K562 (cell line): ENCODE measurements at regions not wholly inside any gene's neighbourhood (a gene's known extent, or its start where the extent isn't known, plus 50 kb on each side); places are given as distances from the start of the nearest gene placed in this dataset.

Source experiments
- CAMTA2 ChIP-seq: fragments of 250-450 bp; sonication (Bioruptor Pico); conservative IDR thresholded peaks from 2 replicates; pipeline ENCODE4 v1.5.1; 2022
- CGGBP1 ChIP-seq: fragments of 250-450 bp; sonication (Bioruptor Pico); IDR thresholded peaks from 2 replicates; pipeline ENCODE4 v1.9.0; 2021; ENCODE audit warnings: mild to moderate bottlenecking
- CTBP1 ChIP-seq: fragments of 450-650 bp; IDR thresholded peaks from 2 replicates; pipeline ENCODE4 v1.6.1; 2016; ENCODE audit warnings: borderline replicate concordance
- FOS ChIP-seq: IDR thresholded peaks from 3 replicates; pipeline ENCODE4 v1.6.1; 2011; ENCODE audit not compliant: insufficient read length; ENCODE audit errors: extremely low read depth
- FOXA1 ChIP-seq: fragments of 450-650 bp; IDR thresholded peaks from 2 replicates; pipeline ENCODE4 v1.6.1; 2016; ENCODE audit warnings: mild to moderate bottlenecking, borderline replicate concordance
- FOXK2 ChIP-seq, 2 experiments: fragments of 450-650 bp; IDR thresholded peaks in 1 of 2; conservative IDR thresholded peaks in 1 of 2; 2 replicates each; pipeline ENCODE4 v1.6.1; 2016; ENCODE audit warnings: low read depth in 2 of 2, mild to moderate bottlenecking in 1 of 2
- GTF2A2 ChIP-seq: IDR thresholded peaks from 2 replicates; pipeline ENCODE4 v1.6.1; 2016; ENCODE audit warnings: mild to moderate bottlenecking, missing genetic modification characterization, missing compliant biosample characterization
- GTF2E2 ChIP-seq: fragments of 200-800 bp; sonication (Bioruptor generic); IDR thresholded peaks from 2 replicates; pipeline ENCODE4 v1.6.1; 2016; ENCODE audit warnings: missing genetic modification characterization, missing compliant biosample characterization
- KAT7 ChIP-seq: sonication (generic); formaldehyde crosslinking; IDR thresholded peaks from 2 replicates; pipeline ENCODE4 v1.8.0; 2022; ENCODE audit warnings: missing genetic modification reagents, mild to moderate bottlenecking, borderline replicate concordance
- PCBP2 ChIP-seq: fragments of 200-400 bp; formaldehyde crosslinking; IDR thresholded peaks from 2 replicates; pipeline ENCODE4 v1.6.1; 2018; ENCODE audit warnings: low read length, low read depth, mild to moderate bottlenecking, moderate library complexity; ENCODE audit not compliant: poor library complexity, severe bottlenecking
- POLR2AphosphoS5 ChIP-seq: IDR thresholded peaks from 2 replicates; pipeline ENCODE4 v1.6.1; 2011; ENCODE audit warnings: mild to moderate bottlenecking, low read depth, low read length, moderate library complexity; ENCODE audit not compliant: control insufficient read depth, insufficient read depth
- RFX5 ChIP-seq: IDR thresholded peaks from 2 replicates; pipeline ENCODE4 v1.6.1; 2011; ENCODE audit warnings: low read depth, mild to moderate bottlenecking, improper control_type of control experiment, low read length
- SPI1 ChIP-seq: IDR thresholded peaks from 2 replicates; pipeline ENCODE4 v1.6.1; 2011; ENCODE audit warnings: low read depth, low read length, control low read depth, borderline replicate concordance
- TF ChIP-seq, protein P1 (sequence below): fragments of 200-800 bp; sonication (Bioruptor generic); IDR thresholded peaks from 2 replicates; pipeline ENCODE4 v1.6.1; 2017; ENCODE audit warnings: missing genetic modification characterization, missing compliant biosample characterization
- TF ChIP-seq, protein P2 (sequence below), 2 experiments: IDR thresholded peaks; 2 replicates each; pipeline ENCODE4 v1.6.1; 2011; ENCODE audit warnings: borderline replicate concordance in 1 of 2, control low read depth in 1 of 2, low read depth in 1 of 2, low read length in 1 of 2, mild to moderate bottlenecking in 1 of 2, mixed read lengths in 1 of 2, moderate library complexity in 1 of 2; ENCODE audit not compliant: insufficient read depth in 1 of 2, insufficient read length in 1 of 2, poor library complexity in 1 of 2, severe bottlenecking in 1 of 2; ENCODE audit errors: extremely low read depth in 1 of 2
- TF ChIP-seq, protein P3 (sequence below), 2 experiments: IDR thresholded peaks; 2 replicates each; pipeline ENCODE4 v1.6.1; 2012; ENCODE audit warnings: improper control_type of control experiment in 2 of 2, low read depth in 2 of 2, low read length in 2 of 2, borderline replicate concordance in 1 of 2

DNA sequence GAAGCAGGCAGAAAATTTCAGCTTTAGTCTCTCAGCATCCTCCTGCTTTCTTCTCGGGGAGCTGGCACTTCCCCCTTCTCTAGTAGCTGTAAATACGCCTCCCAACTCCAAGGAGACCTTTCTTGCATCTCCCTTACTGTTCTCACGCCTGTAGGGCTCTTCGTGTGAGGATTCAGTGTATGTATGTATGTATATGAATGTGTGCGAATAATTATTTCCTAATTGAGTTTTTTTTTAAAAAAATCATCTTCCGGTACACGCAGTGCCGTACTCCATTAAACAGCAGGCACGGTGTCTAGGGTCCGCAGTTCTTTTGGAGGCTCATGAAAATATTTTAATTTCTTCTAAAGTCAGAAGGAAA lies 85.4 kb downstream of the HFE start (continued):
- TF ChIP-seq CTBP1 (0 out of 2 replicates have a peak, but pooled peaks have one; percentile 3), POLR2AphosphoS5 (peak; percentile 49; the same call in 1 of the 2 replicates), SPI1 (peak; percentile 97), RFX5 (no peak), GTF2A2 (tag) (no peak), FOS (no peak), FOXK2 (conservative IDR thresholded peaks at IDR 0.05 in 1 of 2, IDR thresholded peaks at IDR 0.05 in 1 of 2; ENCODE audit: low read depth in 2 of 2) (peak in 1 of 2 experiments; percentile 53; a peak in 1 of 4 replicates), CGGBP1 (CRISPR knock-in tag) (0 out of 2 replicates have a peak, but pooled peaks have one; percentile 34), GTF2E2 (no peak), FOXA1 (no peak), KAT7 (CRISPR knock-in tag) (no peak), CAMTA2 (CRISPR knock-in tag) (no peak), PCBP2 (no peak)
- TF ChIP-seq, protein P1, sequence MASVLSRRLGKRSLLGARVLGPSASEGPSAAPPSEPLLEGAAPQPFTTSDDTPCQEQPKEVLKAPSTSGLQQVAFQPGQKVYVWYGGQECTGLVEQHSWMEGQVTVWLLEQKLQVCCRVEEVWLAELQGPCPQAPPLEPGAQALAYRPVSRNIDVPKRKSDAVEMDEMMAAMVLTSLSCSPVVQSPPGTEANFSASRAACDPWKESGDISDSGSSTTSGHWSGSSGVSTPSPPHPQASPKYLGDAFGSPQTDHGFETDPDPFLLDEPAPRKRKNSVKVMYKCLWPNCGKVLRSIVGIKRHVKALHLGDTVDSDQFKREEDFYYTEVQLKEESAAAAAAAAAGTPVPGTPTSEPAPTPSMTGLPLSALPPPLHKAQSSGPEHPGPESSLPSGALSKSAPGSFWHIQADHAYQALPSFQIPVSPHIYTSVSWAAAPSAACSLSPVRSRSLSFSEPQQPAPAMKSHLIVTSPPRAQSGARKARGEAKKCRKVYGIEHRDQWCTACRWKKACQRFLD (CRISPR knock-in tag) = peak; percentile 53; the same call in 1 of the 2 replicates
- TF ChIP-seq, protein P2, sequence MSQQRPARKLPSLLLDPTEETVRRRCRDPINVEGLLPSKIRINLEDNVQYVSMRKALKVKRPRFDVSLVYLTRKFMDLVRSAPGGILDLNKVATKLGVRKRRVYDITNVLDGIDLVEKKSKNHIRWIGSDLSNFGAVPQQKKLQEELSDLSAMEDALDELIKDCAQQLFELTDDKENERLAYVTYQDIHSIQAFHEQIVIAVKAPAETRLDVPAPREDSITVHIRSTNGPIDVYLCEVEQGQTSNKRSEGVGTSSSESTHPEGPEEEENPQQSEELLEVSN (IDR thresholded peaks at IDR 0.05; ENCODE audit: borderline replicate concordance in 1 of 2, extremely low read depth in 1 of 2, insufficient read depth in 1 of 2, insufficient read length in 1 of 2, low read depth in 1 of 2, low read length in 1 of 2, poor library complexity in 1 of 2, severe bottlenecking in 1 of 2) = no peak
- TF ChIP-seq, protein P3, sequence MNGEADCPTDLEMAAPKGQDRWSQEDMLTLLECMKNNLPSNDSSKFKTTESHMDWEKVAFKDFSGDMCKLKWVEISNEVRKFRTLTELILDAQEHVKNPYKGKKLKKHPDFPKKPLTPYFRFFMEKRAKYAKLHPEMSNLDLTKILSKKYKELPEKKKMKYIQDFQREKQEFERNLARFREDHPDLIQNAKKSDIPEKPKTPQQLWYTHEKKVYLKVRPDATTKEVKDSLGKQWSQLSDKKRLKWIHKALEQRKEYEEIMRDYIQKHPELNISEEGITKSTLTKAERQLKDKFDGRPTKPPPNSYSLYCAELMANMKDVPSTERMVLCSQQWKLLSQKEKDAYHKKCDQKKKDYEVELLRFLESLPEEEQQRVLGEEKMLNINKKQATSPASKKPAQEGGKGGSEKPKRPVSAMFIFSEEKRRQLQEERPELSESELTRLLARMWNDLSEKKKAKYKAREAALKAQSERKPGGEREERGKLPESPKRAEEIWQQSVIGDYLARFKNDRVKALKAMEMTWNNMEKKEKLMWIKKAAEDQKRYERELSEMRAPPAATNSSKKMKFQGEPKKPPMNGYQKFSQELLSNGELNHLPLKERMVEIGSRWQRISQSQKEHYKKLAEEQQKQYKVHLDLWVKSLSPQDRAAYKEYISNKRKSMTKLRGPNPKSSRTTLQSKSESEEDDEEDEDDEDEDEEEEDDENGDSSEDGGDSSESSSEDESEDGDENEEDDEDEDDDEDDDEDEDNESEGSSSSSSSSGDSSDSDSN (IDR thresholded peaks at IDR 0.05; ENCODE audit: borderline replicate concordance in 1 of 2, low read depth in 2 of 2, low read length in 2 of 2) = peak in 1 of 2 experiments; percentile 25; a peak in 1 of 4 replicates
